Esophagus (tissue), 2 donors: ENCODE measurements at regions not wholly inside any gene's neighbourhood (a gene's known extent, or its start where the extent isn't known, plus 50 kb on each side); places are given as distances from the start of the nearest gene placed in this dataset.

Experiments
- H3K27ac ChIP-seq, 2 donors: one replicate each; pipeline ENCODE4 v1.5.1; 2013; ENCODE audit warnings: low read depth in 2 of 2, mild to moderate bottlenecking in 2 of 2, inconsistent platforms in 1 of 2, low read length in 1 of 2, moderate library complexity in 1 of 2
- H3K27me3 ChIP-seq, 2 donors: one replicate each; pipeline ENCODE4 v1.6.1; 2013; ENCODE audit warnings: low read length in 2 of 2, control low read depth in 1 of 2, mild to moderate bottlenecking in 1 of 2; ENCODE audit not compliant: insufficient read depth in 2 of 2, control insufficient read depth in 1 of 2
- H3K36me3 ChIP-seq, 2 donors: one replicate each; pipeline ENCODE4 v1.6.1; 2013; ENCODE audit warnings: low read length in 1 of 2; ENCODE audit not compliant: control insufficient read depth in 2 of 2, insufficient read depth in 2 of 2
- H3K4me1 ChIP-seq, 2 donors: one replicate each; pipeline ENCODE4 v1.6.1; 2013; ENCODE audit warnings: low read length in 1 of 2; ENCODE audit not compliant: control insufficient read depth in 2 of 2, insufficient read depth in 2 of 2
- H3K4me3 ChIP-seq, 2 donors: one replicate each; pipeline ENCODE4 v1.5.1; 2013; ENCODE audit warnings: low read length in 2 of 2, mild to moderate bottlenecking in 2 of 2, low read depth in 1 of 2, moderate library complexity in 1 of 2
- H3K9me3 ChIP-seq, 2 donors: one replicate each; pipeline ENCODE4 v1.6.1; 2013; ENCODE audit warnings: mild to moderate bottlenecking in 2 of 2, low read depth in 1 of 2, low read length in 1 of 2, moderate library complexity in 1 of 2; ENCODE audit not compliant: control insufficient read depth in 2 of 2, insufficient read depth in 1 of 2
- WGBS, 2 donors: extraction: QIAGEN DNeasy Blood & Tissue Kit; methylation state at CpG; one replicate each; pipeline ENCODE4 v1.1.7; 2013; 5-methylcytosine and 5-hydroxymethylcytosine counted together
- donor health status: healthy with polysubstance abuse.
- donor health status: Bipolar disorder and iron deficiency.

- Histone ChIP-seq H3K36me3 (no peaks in the 10 kb centered on the region), H3K27me3 (no peaks in the 10 kb centered on the region), H3K4me1 (no peaks in the 10 kb centered on the region), H3K9me3 (peaks cover 5 to 9% of the 10 kb centered on the region in 2 donors), H3K4me3 (no peak overlapping the region), H3K27ac (no peak overlapping the region)
- 62 to 74% methylated on average over 3 of the region's 3 CpGs for WGBS, 2 donors
These were observed 60.2 kb upstream of the ZKSCAN2 start for GRCh38 chr16:25317732-25318316.

- Histone ChIP-seq H3K36me3 (no peaks in the 10 kb centered on the region), H3K27ac (no peak overlapping the region), H3K27me3 (no peaks in the 10 kb centered on the region), H3K4me1 (no peaks in the 10 kb centered on the region), H3K4me3 (no peak overlapping the region), H3K9me3 (peaks cover 8 to 15% of the 10 kb centered on the region in 2 donors)
These were observed 54.3 kb upstream of the ZKSCAN2 start for GRCh38 chr16:25311950-25312349.

DNA sequence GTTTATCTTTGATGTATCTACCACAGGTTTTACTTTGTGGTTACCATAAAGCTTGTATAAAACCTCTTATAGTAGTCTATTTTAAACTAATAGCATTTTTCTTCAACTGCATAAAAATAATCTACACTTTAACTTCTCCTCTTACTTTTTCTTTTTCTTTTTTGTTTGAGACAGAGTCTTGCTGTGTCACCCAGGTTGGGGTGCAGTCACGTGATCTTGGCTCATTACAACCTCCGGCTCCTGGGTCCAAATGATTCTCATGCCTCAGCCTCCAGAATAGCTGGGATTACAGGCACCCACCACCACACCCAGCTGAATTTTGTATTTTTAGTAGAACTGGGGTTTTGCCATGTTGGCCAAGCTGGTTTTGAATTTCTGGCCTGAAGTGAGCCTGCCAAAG lies 53.4 kb upstream of the ZKSCAN2 start:
- 77 to 79% methylated on average over 2 of the region's 2 CpGs for WGBS, 2 donors
- Histone ChIP-seq H3K4me1 (no peaks in the 10 kb centered on the region), H3K27me3 (no peaks in the 10 kb centered on the region), H3K4me3 (no peak overlapping the region), H3K9me3 (peaks cover 8 to 15% of the 10 kb centered on the region in 2 donors), H3K36me3 (no peaks in the 10 kb centered on the region), H3K27ac (no peak overlapping the region)
